HG02763 (cell line): ENCODE measurements at regions not wholly inside any gene's neighbourhood (a gene's known extent, or its start where the extent isn't known, plus 50 kb on each side); places are given as distances from the start of the nearest gene placed in this dataset.
"Not testable (repeated sequence)": the region's sequence is repeated elsewhere in the genome, so short reads cannot be mapped to it uniquely, and the experiment has no call there.

Source experiments
- ATAC-seq: cut with Tn5 transposase; IDR thresholded peaks from one replicate; pipeline ENCODE4 v1.9.1; 2021; ENCODE audit warnings: mild to moderate bottlenecking, moderate library complexity; ENCODE audit not compliant: unreplicated experiment

DNA sequence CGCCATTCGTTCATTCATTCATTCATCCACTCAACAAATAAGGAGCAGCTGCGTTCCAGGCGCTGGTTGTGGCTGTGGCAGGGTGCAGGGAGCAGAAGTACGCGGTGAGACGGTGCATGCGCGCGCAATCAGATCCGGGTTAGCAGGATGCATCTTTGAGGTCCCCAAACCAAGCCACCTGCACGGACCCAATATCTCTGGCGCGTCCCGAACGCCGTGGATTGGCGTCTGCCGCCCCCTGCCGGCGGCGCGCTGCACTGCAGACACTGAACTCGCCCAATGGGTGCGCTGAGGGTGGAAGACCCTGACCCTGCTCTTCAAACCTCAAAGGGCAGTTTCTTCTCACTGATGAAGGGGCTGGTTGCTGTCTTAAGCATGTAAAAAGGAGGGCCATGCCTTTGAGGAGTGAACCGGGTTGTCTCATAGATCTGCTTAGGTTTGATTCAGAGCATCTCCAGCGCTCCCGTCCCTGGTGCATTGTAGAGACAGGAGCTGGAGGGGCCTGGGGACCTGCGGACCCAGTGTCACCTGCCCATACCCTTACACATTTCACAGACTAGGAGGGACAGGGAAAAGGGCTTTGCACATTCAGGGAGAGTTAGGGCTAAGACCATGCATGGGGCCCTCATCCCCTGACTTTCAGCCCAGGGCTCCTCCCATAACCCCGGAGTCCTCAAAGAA is 102.5 kb downstream of the RAMP3 start:
- no peak for ATAC-seq

DNA sequence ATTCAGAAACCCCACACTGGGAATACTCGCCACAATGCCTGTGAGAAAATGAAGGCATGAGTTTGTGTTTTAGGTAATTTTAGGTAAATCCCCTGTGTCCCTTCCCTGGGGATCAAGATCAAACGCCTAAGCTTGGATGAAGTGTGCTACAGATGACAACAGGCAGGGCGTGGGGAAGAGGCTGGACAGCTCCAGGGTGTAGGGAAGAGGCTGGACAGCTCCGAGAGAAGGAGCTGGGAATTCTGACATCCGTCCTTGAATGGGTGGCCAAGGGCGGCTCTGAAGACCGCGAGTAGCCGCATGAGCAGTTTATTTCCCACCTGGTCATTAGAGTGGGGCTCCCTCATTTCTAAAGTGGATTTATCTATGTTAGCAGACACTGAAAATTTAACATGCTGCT is 109.7 kb downstream of the RAMP3 start:
- no peak for ATAC-seq

DNA sequence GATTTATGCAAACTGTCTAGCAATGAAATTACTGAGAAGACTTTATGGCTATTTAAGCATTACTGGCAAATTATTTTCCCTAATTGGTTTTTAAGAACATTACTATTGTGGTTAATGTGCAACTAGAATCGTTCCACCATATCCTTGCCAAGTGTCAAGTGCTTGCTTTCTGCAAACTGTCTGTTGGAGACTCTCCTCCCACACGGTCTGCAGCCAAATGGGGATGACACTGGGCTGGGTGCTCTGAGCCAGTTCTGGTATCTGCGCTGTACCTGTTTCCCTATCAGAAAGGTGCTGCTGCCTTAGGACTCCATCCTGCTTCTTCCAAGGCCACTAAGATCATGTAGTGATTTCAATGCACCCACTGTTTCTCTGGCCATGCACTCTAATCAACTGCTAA is 110.4 kb downstream of the RAMP3 start:
- ATAC-seq, result no peak

DNA sequence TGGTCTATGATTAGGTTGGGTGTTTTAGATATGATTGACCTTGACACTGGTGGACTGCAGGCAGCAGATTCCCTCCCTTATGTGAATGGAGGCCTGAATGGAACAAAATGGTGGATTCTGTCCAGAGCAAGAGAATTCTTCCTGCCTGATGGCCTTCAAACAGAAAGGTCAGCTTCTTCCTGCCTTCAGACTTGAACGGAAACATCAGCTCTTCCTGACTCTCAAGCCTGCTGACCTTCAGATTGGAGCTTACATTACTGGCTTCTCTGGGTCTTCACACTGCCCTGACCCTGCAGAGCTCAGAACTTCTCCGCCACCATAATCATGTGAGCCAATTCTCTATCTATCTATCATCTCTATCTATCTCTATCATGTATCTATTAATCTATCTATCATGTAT is 111.6 kb downstream of the RAMP3 start:
- no peak for ATAC-seq

DNA sequence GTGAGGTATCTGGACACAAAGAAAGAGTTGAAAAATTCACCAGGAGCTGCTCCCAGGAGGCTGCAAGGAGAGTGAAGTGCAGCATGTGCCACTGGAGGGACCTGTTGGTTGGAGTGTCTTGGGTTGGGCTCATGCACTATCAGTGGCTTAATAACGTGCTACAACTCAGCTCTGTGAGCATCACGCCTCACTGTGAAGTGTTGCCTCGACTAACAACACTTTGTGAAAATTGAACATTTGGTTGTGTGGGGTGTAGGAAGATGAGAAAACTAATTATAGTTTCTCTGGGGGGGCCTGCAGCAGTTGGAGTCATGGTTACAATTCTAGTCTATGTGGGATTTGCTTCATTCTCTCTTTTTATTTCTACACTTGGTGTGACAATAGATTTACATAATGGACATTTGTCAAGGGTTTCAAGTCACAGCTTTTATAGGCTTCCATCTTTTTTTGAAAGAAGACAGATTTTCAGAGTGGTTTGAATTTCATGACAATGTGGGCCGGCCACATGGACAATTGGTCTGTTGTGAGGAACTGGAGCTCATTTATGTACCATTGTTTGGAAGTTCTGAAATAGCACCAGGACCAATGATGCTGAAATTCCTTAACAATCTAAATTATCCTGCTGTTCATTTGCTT is 121.3 kb downstream of the RAMP3 start:
- no peak for ATAC-seq

DNA sequence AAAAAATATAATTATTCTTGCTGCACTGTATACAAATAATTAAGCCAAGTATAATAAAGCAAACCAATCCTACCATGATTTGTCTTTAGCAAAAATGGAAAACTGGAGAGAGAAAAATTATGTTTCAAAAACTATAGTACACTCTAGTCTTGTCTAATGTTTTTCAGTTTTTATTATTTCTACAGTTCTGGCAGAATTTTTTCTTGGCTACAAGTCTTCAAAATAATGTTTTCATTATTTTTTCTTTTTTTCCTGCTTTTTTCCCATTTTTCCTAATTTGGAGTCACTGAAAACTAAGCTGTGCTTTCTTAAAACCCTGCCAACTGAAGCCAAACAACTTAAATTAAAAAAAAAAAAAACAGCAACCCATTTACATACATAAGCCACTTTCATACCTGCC is 132.0 kb downstream of the RAMP3 start:
- not testable (repeated sequence) for ATAC-seq

- ATAC-seq, result no peak
Measured at GRCh38 chr7:45290880-45291279, 133.3 kb downstream of the RAMP3 start.

DNA sequence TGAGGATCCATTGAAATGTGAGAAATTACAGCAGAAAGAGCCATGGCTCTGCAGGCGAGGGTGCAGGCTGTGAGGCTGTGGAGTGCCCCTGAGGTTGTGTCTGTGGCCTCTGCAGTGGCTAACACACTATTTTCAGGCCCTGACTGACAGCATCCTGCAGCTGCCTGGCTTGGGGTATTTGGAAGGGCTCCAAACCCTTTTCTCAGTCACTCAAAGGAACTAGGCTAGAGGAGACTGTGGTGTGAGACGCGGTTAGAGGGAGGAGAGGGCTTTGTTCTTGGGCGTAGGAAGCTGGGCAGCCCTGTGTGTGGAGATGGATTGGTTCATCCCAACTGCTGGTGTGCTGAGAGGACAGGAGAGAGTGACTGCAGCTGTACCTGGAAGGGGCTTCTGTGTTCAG is 134.9 kb downstream of the RAMP3 start:
- ATAC-seq, result no peak

GRCh38 chr7:45293295-45293942 is 135.8 kb downstream of the RAMP3 start:
- no peak for ATAC-seq

- no peak for ATAC-seq
Measured at GRCh38 chr7:45294559-45294958, 137.0 kb downstream of the RAMP3 start.

GRCh38 chr7:45295222-45295621 is 137.6 kb downstream of the RAMP3 start:
- ATAC-seq, result no peak

DNA sequence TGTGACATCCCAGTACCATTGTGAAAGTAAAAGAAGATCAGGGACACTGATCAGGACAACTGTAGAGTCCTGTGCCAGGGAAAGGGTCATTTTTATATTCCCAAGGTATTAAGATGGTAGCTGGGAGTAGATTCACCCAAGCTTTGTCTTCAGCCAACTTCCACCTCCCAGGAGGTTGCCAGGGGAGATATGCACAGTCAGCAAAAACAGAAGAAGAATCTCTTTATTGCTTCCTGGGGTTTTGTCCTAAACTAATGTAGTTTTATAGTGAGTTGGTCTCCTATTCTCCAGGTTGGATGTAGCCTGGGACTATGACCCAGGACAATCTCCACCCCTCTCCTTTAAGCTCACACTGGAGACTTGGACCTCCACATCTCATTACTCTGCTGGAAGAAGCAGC is 139.2 kb downstream of the RAMP3 start:
- ATAC-seq, result no peak

DNA sequence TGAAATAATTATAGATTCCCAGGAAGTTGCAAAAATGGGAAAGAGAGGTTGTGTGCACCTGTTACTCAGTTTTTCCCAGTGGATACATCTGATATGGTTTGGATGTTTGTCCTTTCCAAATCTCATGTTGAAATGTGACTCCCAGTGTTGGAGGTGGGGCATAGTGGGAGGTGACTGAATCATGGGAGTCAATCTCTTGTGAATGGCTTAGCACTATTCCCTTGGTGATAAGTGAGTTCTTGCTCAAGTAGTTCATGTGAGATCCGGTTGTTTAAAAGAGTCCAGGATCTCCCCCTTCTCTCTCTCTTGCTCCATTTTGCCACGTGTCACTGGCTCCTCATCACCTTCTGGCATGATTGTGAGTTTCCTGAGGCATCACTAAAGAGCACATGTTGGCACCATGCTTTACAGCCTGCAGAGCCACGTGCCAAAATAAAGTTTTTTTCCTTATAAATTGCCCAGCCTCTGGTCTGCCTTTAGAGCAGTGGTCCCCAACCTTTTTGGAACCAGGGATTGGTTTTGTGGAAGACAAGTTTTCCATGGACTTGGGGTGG is 149.2 kb downstream of the RAMP3 start:
- ATAC-seq, result no peak

GRCh38 chr7:45311597-45311996 is 154.0 kb downstream of the RAMP3 start:
- ATAC-seq, result no peak

- ATAC-seq, result not testable (repeated sequence)
Measured at GRCh38 chr7:45315512-45315911, 157.9 kb downstream of the RAMP3 start.

GRCh38 chr7:45324683-45325237 is 167.2 kb downstream of the RAMP3 start:
- ATAC-seq, result no peak

DNA sequence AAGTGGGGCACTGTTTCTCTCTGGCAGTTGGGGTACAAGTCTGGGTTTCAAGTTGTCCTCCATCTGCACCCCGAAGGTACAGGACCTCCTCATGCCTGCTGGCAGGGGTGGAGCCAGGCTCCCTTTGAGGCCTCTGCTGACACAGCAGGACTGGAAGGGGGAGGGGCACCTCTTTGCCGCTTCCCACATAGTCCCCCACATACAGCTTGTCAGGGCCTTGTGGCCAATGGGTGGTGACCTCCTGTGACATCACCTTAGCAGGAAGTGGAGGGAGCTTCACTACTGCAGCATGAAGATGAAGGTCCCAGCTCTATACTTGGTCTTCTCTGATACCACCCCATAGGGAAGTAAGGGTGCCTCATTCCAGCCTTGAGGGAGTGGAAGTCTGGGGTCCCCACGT is 167.8 kb downstream of the RAMP3 start:
- no peak for ATAC-seq

GRCh38 chr7:45328403-45328981 is 170.9 kb downstream of the RAMP3 start:
- no peak for ATAC-seq

- no peak for ATAC-seq
Measured at GRCh38 chr7:45331563-45331962, 174.0 kb downstream of the RAMP3 start.

DNA sequence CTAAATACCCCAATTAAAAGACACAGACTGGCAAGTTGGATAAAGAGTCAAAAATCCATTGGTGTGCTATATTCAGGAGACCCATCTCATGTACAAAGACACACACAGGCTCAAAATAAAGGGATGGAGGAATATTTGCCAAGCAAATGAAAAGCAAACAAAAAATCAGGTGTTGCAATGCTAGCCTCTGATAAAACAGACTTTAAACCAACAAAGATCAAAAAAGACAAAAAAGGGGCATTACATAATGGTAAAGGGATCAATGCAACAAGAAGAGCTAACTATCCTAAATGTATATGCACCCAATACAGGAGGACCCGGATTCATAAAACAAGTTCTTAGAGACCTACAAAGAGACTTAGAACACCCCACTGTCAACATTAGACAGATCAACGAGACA is 177.4 kb downstream of the RAMP3 start:
- not testable (repeated sequence) for ATAC-seq

GRCh38 chr7:45342236-45342635 is 184.6 kb downstream of the RAMP3 start:
- ATAC-seq, result no peak
